PC-3 (cell line): ENCODE measurements at regions not wholly inside any gene's neighbourhood (a gene's known extent, or its start where the extent isn't known, plus 50 kb on each side); places are given as distances from the start of the nearest gene placed in this dataset.
"Not testable (repeated sequence)": the region's sequence is repeated elsewhere in the genome, so short reads cannot be mapped to it uniquely, and the experiment has no call there.

ENCODE experiments used
- EZH2 ChIP-seq: fragments of 300-600 bp; sonication (generic); IDR thresholded peaks from one replicate; pipeline ENCODE4 v1.6.1; 2017; ENCODE audit warnings: antibody characterized with exemption, mild to moderate bottlenecking, low read length; ENCODE audit not compliant: unreplicated experiment
- EZH2phosphoT487 ChIP-seq: fragments of 300-600 bp; sonication (generic); IDR thresholded peaks from 2 replicates; pipeline ENCODE4 v1.6.1; 2018; ENCODE audit warnings: mild to moderate bottlenecking, antibody characterized with exemption, low read length, borderline replicate concordance
- TF ChIP-seq, protein P1 (sequence below): fragments of 300-600 bp; sonication (generic); conservative IDR thresholded peaks from 2 replicates; pipeline ENCODE4 v1.5.1; 2017; ENCODE audit warnings: antibody characterized with exemption, low read depth, mild to moderate bottlenecking, low read length

DNA sequence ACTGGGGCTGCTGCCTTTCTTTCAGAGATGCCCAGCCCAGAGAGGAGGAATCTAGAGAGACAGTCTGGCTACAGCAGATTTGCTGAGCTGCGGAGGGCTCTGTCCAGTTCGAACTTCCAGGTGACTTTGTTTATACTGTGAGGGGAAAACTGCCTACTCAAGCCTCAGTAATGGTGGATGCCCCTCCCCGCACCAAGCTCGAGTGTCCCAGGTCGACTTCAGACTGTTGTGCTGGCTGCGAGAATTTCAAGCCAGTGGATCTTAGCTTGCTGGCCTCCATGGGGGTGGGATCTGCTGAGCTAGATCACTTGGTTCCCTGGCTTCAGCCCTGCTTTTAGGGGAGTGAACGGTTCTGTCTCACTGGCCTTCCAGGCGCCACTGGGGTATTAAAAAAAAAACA is 163.1 kb downstream of the GATB start:
- TF ChIP-seq, protein P1, sequence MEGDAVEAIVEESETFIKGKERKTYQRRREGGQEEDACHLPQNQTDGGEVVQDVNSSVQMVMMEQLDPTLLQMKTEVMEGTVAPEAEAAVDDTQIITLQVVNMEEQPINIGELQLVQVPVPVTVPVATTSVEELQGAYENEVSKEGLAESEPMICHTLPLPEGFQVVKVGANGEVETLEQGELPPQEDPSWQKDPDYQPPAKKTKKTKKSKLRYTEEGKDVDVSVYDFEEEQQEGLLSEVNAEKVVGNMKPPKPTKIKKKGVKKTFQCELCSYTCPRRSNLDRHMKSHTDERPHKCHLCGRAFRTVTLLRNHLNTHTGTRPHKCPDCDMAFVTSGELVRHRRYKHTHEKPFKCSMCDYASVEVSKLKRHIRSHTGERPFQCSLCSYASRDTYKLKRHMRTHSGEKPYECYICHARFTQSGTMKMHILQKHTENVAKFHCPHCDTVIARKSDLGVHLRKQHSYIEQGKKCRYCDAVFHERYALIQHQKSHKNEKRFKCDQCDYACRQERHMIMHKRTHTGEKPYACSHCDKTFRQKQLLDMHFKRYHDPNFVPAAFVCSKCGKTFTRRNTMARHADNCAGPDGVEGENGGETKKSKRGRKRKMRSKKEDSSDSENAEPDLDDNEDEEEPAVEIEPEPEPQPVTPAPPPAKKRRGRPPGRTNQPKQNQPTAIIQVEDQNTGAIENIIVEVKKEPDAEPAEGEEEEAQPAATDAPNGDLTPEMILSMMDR = not testable (repeated sequence)
- not testable (repeated sequence) for TF ChIP-seq EZH2phosphoT487, EZH2
